Motor neuron (in vitro differentiated cells): ENCODE measurements at regions not wholly inside any gene's neighbourhood (a gene's known extent, or its start where the extent isn't known, plus 50 kb on each side); places are given as distances from the start of the nearest gene placed in this dataset.

Experiments
- ATAC-seq, 8 experiments: fragments of 200-7000 bp; cut with Tn5 transposase; replicated peaks in 6 of 8; 2 replicates each; pipeline ENCODE4 v1.8.0; 2021; ENCODE audit warnings: mild to moderate bottlenecking in 8 of 8, moderate library complexity in 8 of 8
- H3K27ac ChIP-seq, 2 donors: fragments of 250-450 bp; sonication (Bioruptor Pico); 2 replicates each; pipeline ENCODE4 v1.9.0; 2021; ENCODE audit warnings: antibody characterized with exemption in 2 of 2, mild to moderate bottlenecking in 2 of 2, moderate library complexity in 1 of 2
- H3K4me1 ChIP-seq, 2 donors: fragments of 250-450 bp; sonication (Bioruptor Pico); replicated peaks in 1 of 2; 2 replicates each; pipeline ENCODE4 v1.6.1; 2021; ENCODE audit warnings: antibody characterized with exemption in 2 of 2, mild to moderate bottlenecking in 2 of 2, moderate library complexity in 1 of 2
- H3K4me3 ChIP-seq, 5 donors: fragments of 250-450 bp; sonication (Bioruptor Pico); 2 replicates each; pipeline ENCODE4 v1.9.0; 2021; ENCODE audit warnings: antibody characterized with exemption in 5 of 5, mild to moderate bottlenecking in 5 of 5, moderate library complexity in 4 of 5
- WGBS, 10 experiments: fragments of 450-650 bp; shearing (Covaris generic); methylation state at CpG; one replicate each; pipeline ENCODE4 v1.0.0; 2022; 5-methylcytosine and 5-hydroxymethylcytosine counted together
- in situ Hi-C, 9 experiments: fragments of 400-800 bp; cut with MboI; loops; one replicate each; pipeline ENCODE4 v1.15.0; 2021; ENCODE audit warnings: low sequenced_read_pairs in 9 of 9, low pct_unique_long_range_greater_than_20kb in 2 of 9; ENCODE audit not compliant: unreplicated experiment in 9 of 9

DNA sequence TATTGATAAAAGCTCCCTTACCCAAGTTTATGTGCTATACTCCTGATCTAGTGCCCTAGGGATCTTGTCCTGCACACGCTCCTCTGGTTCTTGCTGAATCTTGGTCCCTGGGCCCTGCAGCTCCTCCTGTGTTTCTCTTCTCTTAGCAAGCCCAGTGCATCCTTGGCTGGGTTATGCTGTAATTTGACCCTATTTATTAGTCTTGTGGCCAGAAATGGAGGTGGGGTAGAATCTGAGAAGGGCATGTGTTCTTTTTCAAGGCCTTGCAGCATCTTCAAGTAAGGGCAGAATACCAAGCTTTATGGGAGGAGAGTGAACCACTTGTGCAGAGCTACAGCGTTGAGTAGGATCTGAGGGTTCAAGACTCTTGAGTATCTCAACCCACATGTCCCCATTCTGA is 366.8 kb downstream of the FAM170A start:
- Histone ChIP-seq H3K4me1 (no peaks in the 10 kb centered on the region), H3K27ac (no peak overlapping the region), H3K4me3 (no peak overlapping the region)
- no peak for ATAC-seq
- 50 to 100% (median 64%) methylated on average over 1 to 2 of the region's 2 CpGs; no CpG with 5 or more reads in 5 of the 10 experiments for WGBS, 10 experiments
- in situ Hi-C loops, result no loop called here

DNA sequence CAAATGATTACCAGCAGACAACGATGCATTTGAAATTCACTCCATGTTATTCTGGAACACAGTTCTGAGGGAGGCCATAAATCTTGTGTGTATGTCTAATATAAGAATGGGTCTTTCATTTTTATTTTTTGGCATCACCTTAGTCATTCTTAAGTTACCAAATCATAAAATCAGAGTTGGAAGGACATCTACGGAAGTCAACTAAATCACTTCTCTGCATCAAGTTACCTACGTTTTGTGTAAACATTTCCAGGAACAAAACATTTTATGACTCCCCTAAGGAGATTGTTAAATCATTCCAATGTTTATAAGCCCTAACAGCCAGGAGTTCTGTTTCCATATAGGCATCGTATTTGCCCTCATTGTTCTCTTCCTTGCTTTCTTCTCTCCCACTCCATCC is 378.2 kb downstream of the FAM170A start:
- WGBS, 10 experiments, result 29 to 80% (median 60%) methylated on average over 2 to 4 of the region's 4 CpGs; no CpG with 5 or more reads in 1 of the 10 experiments
- H3K27ac ChIP-seq, result no peak overlapping the region
- H3K4me3 ChIP-seq, result no peak overlapping the region
- in situ Hi-C loops, result no loop called here
- peak in 1 of 8 experiments; percentile 45 for ATAC-seq
- H3K4me1 ChIP-seq, result no peaks in the 10 kb centered on the region

DNA sequence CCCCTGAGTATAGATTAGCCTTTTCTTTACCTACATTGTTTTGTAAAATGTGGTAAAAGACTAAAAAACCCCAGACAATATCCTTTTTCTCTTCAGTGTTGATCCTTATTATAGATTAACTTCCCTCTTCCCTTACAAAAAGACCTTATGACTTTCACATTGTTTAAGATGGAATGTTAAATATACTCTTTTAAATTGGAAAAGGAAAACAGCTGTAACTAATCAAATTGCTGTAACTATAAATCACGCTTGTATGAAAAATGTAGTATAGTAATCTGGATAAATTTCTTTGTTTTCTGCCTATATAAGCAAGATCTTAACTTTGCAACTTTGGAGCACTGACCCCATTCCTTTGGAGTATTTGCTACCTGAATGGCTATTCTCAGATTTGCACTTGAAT is 383.1 kb downstream of the FAM170A start:
- no peak for ATAC-seq
- in situ Hi-C loops, result no loop called here
- 55 to 100% (median 83%) methylated on average over 1 of the region's 1 CpG; no CpG with 5 or more reads in 1 of the 10 experiments for WGBS, 10 experiments
- Histone ChIP-seq H3K4me3 (no peak overlapping the region), H3K4me1 (no peaks in the 10 kb centered on the region), H3K27ac (no peak overlapping the region)

DNA sequence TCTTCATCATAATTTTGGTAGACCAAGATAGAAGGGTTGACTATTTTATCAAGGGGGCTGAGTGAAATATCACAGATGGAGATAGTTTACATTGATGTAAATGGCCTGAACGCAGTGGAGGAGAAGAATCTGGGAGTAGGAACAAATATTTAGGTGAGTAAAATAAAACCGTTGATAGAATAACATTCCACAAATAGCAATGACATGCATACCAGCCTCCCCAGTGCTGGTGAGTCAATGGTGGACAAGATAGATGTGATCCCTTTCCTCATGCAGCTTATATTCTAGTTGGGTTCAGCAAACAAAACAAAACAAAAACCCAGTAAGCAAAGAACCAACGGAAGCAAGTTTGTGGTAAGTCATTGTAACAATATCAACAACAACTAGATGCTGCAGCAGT is 385.2 kb downstream of the FAM170A start:
- WGBS, 10 experiments, result 28 to 96% (median 58%) methylated on average over 2 to 3 of the region's 3 CpGs; no CpG with 5 or more reads in 3 of the 10 experiments
- in situ Hi-C loops, result no loop called here
- Histone ChIP-seq H3K4me3 (no peak overlapping the region), H3K27ac (no peak overlapping the region), H3K4me1 (no peaks in the 10 kb centered on the region)
- no peak for ATAC-seq

DNA sequence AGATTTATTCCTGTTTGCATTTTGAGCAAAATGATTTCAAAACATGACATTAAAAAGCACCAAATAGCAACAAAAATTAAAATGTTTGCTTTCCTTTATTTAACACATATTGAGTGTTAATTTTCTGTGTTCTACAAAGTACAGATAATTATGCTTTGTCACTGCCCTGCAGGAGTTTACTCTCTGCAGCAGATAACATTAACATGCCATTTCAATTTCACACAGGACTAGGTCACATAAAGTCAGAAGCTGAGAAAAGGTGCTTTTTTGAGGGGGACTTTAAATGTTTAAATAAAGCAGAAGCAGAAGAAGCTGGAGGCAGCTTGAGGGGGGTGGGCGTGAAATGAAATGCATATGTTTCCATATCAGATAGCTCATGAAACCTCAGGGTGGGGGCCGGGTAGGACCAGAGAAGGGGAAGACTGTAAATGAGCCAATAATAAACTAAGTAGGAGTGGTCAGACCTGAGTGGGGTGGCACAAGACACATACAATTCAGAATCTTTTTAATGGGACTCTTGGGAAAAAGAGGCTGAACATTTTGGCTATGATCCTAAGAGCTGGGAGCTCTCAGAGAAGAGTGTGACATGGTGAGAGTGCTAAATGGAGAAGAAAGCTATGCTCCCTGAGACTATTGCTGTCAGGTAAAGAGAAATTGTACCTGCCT is 387.5 kb downstream of the FAM170A start:
- Histone ChIP-seq H3K4me3 (no peak overlapping the region), H3K4me1 (no peaks in the 10 kb centered on the region), H3K27ac (no peak overlapping the region)
- in situ Hi-C loops, result no loop called here
- ATAC-seq, result peak in 3 of 8 experiments; percentile 58 to 85 (median 79)
- WGBS, 10 experiments, result 7 to 100% (median 33%) methylated on average over 1 to 2 of the region's 2 CpGs; no CpG with 5 or more reads in 3 of the 10 experiments

DNA sequence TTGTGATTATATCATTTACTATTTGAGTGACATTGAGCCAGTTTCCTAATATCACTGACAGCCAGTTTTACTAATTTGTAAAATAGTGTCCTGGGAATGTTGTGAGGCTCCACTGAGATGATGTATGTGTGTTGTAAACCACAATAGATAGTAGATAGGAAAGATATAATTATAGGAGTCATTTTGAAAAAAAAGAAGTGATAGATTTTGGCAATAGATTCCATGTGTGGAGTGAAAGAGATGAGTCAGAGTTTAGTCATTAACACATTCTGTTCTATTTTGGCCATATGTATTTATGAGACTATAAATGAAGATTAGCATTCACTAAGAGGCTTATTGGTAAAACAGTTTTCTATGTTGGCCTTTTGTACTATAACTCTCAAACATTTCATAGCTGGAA is 388.2 kb downstream of the FAM170A start:
- in situ Hi-C loops, result no loop called here
- peak in 4 of 8 experiments; percentile 45 to 73 (median 56) for ATAC-seq
- no peak overlapping the region for H3K27ac ChIP-seq
- no peaks in the 10 kb centered on the region for H3K4me1 ChIP-seq
- H3K4me3 ChIP-seq, result no peak overlapping the region

DNA sequence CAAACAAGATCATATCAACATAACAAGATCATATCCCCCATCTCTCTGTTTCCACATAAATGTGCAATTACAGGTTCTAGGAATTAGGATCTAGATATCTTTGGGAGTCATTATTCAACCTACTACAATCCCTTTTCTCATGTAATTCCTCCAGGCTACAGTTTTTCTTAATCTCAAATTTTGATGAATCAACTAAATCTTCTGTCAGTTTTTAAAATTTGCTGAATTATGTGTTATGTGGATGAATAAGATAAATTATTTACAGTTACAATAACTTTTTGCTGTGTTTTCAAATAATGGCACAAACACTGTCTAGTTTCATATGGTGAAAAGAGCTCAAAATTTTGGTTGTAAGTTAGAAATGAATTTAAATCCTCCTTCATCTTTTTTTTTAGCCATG is 405.8 kb downstream of the FAM170A start:
- no peak for ATAC-seq
- Histone ChIP-seq H3K27ac (no peak overlapping the region), H3K4me3 (no peak overlapping the region), H3K4me1 (no peaks in the 10 kb centered on the region)
- in situ Hi-C loops, result no loop called here

DNA sequence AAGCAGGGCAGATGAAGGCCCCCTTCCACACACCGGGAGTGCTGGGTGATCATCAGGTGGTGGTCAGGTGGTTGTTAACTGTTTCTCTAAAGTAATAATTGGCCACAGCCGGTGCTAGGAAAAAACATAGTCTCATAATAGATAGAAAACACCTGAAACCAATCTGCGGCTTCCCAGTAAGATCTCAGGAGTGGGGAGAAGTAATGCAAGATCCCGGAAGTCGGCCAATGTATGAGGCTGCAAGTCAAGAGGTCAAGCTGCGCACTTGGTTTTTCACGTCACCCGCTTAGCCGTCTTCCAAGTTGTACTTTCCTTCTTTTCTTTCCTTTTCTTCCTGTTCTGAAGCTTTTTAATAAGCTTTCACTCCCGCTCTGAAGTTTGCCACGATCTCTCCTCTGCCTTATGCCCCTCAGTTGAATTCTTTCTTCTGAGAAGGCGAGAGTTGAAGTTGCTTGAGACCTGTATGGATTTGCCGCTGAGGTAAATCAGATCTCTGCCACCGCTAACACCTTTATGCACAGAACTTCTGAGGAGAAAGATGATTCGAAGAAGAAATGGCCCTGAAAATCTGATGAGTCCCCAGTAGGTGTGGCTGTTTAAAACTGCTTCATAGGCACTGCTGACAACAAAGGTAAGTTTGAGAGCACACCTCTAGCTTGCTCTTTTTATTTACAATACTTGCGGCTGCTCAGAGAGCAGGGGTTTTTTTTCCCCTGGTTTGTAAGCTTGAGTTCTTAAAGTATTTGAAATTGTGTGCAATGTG is 406.6 kb downstream of the FAM170A start:
- 63 to 96% (median 90%) methylated on average over 2 to 13 of the region's 16 CpGs; no CpG with 5 or more reads in 1 of the 10 experiments for WGBS, 10 experiments
- Histone ChIP-seq H3K4me3 (no peak overlapping the region), H3K27ac (no peak overlapping the region), H3K4me1 (no peaks in the 10 kb centered on the region)
- in situ Hi-C loops, result no loop called here
- ATAC-seq, result no peak

DNA sequence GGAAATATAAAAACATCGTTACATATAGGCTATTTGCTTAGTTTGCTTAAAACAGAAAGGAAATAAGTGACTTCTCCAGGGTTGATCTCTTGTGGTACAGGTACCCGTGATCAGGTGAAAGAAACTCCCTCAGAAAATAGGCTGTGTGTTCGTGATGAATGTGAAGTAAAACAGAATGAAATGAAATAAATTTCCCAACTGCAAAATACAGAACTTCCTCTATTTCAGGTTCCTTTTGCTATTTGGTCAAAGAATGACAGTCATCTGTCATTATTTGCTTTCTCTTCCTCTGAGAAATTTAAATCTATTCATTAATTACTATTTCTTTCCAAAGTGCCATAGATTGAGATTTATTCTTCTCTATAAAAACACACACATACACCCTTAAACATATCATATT is 408.1 kb downstream of the FAM170A start:
- ATAC-seq, result no peak
- Histone ChIP-seq H3K4me1 (no peaks in the 10 kb centered on the region), H3K27ac (no peak overlapping the region), H3K4me3 (no peak overlapping the region)
- 41 to 91% (median 71%) methylated on average over 1 to 3 of the region's 3 CpGs for WGBS, 10 experiments
- in situ Hi-C loops, result no loop called here

DNA sequence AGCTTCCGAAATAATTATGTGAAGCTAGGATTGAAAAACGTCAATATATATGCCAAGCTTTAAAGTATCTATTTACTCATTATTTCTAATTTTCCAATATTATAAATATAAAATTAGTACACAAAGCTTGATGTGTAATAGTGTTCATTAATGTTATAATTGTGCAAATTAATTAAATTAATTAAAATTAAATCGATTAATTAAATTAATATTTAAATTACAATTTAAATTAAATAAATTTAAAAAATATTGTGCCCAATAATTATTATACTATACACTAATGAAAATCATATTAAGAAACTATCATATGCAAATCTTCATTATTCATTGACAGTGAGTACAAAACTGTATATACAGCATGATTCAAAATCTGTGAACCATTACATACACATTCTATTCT is 409.8 kb downstream of the FAM170A start:
- Histone ChIP-seq H3K4me3 (no peak overlapping the region), H3K27ac (no peak overlapping the region), H3K4me1 (no peaks in the 10 kb centered on the region)
- ATAC-seq, result no peak
- in situ Hi-C loops, result no loop called here
- 59 to 95% (median 76%) methylated on average over 3 of the region's 3 CpGs for WGBS, 10 experiments

DNA sequence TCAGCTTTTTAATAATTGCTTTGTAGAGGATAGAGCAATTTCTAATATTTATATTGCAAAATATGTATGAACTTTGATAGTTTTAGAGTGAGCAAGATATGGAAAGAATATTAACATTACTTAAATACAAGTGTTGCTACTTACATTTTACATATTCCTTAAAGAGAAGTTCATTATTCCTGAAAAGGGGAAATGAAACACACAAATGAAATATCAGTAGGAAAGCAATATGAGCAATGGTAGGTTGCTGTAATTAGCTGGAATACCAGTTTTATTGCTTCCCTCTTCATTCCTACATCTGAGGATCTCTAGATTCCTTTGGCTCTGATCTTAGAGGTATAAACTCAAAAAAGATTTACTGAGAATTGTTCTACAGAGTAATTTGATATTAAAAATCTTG is 414.1 kb downstream of the FAM170A start:
- no peak overlapping the region for H3K4me3 ChIP-seq
- no peak for ATAC-seq
- in situ Hi-C loops, result no loop called here
- no peaks in the 10 kb centered on the region for H3K4me1 ChIP-seq
- H3K27ac ChIP-seq, result no peak overlapping the region

DNA sequence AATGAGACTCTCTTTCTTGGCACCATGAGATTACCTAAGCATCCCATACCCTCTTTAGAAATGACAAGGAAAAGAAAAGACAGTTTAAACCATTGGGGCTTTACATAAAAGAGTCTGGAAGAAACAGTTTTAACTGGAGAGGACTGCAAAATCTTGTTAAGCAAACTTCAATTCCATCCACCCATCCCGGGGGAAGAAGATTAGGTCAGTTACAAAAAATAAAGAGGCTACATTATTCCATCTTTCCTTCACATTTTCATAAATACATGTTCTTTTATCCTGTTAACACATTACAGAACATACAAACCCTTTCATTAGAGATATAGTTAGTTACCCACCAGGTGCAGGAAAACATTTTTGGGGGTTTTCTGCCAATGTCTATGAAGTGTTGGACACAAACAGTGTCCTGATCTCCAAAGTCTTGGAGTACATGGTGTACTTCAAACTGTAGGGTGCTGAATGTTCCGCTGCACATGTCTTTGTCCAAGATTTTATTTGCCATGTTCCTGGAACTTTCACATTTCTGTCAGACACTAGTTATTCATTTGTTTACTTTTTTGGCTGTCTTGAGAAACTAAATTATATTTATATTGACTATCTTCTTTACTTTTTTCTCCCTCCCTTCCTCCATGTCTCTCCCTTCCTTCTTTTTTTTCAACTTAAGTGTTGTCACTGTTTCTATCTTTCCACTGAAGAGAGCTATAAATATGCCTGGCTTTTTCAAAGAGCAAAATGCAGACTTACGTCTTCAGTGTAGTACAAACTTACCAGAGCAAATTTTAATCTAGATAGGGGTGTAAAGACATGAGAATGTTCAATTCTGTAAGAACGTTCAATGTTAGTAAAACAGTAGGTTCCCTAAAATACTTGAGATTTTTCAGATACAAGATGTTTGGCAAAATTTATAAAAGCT is 410.9 kb upstream of the PRR16 start:
- ATAC-seq, result no peak
- H3K4me1 ChIP-seq, result no peaks in the 10 kb centered on the region
- no peak overlapping the region for H3K27ac ChIP-seq
- 59 to 100% (median 83%) methylated on average over 3 to 4 of the region's 4 CpGs for WGBS, 10 experiments
- in situ Hi-C loops, result loop anchor here in 1 of 9 experiments (25.0 kb wide), 1 partner anchor 409 kb away; the partner anchor contains the start of gene PRR16
- no peak overlapping the region for H3K4me3 ChIP-seq

DNA sequence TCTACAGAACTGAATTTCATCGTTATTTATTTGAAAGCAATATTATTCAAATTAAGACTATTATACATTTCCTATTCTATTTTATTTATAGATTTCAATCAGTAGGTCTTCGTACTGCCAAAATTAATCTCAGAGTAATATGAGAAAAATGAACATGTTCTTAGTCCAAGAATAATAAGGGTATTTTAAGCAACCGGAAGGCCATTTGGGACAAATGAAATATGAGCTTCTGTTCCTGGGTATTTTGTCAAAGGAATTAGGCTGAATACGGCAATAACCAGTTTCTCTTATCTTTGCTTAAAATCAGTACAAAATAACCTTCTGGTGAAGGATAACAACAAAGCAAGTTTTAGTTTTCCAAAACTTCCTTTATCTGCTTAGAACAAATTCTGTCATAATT is 410.3 kb upstream of the PRR16 start:
- Histone ChIP-seq H3K4me3 (no peak overlapping the region), H3K4me1 (no peaks in the 10 kb centered on the region), H3K27ac (no peak overlapping the region)
- WGBS, 10 experiments, result 56 to 98% (median 90%) methylated on average over 2 to 4 of the region's 4 CpGs
- ATAC-seq, result no peak
- in situ Hi-C loops, result loop anchor here in 1 of 9 experiments (25.0 kb wide), 1 partner anchor 408 kb away; the partner anchor contains the start of gene PRR16
